ENCODE measurements at regions not wholly inside any gene's neighbourhood (a gene's known extent, or its start where the extent isn't known, plus 50 kb on each side); places are given as distances from the start of the nearest gene placed in this dataset.

GRCh38 chr2:12596771-12597170, 120.0 kb upstream of the TRIB2 start:
- Mint-ChIP-seq H3K27me3 (ENCODE audit: unreplicated experiment) (no peaks in the 10 kb centered on the region), H3K27ac (ENCODE audit: unreplicated experiment) (no peak overlapping the region), H3K4me1 (ENCODE audit: low read depth, unreplicated experiment) (no peaks in the 10 kb centered on the region), H3K36me3 (ENCODE audit: unreplicated experiment) (no peaks in the 10 kb centered on the region), H3K9me3 (ENCODE audit: unreplicated experiment) (peaks cover 2% of the 10 kb centered on the region), H3K4me3 (ENCODE audit: unreplicated experiment) (no peak overlapping the region)
- no peak for DNase-seq
- TF ChIP-seq CTCF (IDR thresholded peaks at IDR 0.05; ENCODE audit: partially characterized antibody, unreplicated experiment), result no peak

- Mint-ChIP-seq H3K4me3 (ENCODE audit: unreplicated experiment) (no peak overlapping the region), H3K9me3 (ENCODE audit: unreplicated experiment) (peaks cover 2% of the 10 kb centered on the region), H3K27me3 (ENCODE audit: unreplicated experiment) (no peaks in the 10 kb centered on the region), H3K27ac (ENCODE audit: unreplicated experiment) (no peak overlapping the region), H3K4me1 (ENCODE audit: low read depth, unreplicated experiment) (no peaks in the 10 kb centered on the region), H3K36me3 (ENCODE audit: unreplicated experiment) (no peaks in the 10 kb centered on the region)
- no peak for TF ChIP-seq CTCF (IDR thresholded peaks at IDR 0.05; ENCODE audit: partially characterized antibody, unreplicated experiment)
- DNase-seq, result no peak
Observed at GRCh38 chr2:12597610-12598009, 119.1 kb upstream of the TRIB2 start.

- Mint-ChIP-seq H3K4me1 (ENCODE audit: low read depth, unreplicated experiment) (no peaks in the 10 kb centered on the region), H3K27ac (ENCODE audit: unreplicated experiment) (no peak overlapping the region), H3K27me3 (ENCODE audit: unreplicated experiment) (no peaks in the 10 kb centered on the region), H3K4me3 (ENCODE audit: unreplicated experiment) (no peak overlapping the region), H3K9me3 (ENCODE audit: unreplicated experiment) (peaks cover 2% of the 10 kb centered on the region), H3K36me3 (ENCODE audit: unreplicated experiment) (no peaks in the 10 kb centered on the region)
- no peak for TF ChIP-seq CTCF (IDR thresholded peaks at IDR 0.05; ENCODE audit: partially characterized antibody, unreplicated experiment)
- no peak for DNase-seq
Observed at GRCh38 chr2:12602661-12603060, 114.1 kb upstream of the TRIB2 start.

DNA sequence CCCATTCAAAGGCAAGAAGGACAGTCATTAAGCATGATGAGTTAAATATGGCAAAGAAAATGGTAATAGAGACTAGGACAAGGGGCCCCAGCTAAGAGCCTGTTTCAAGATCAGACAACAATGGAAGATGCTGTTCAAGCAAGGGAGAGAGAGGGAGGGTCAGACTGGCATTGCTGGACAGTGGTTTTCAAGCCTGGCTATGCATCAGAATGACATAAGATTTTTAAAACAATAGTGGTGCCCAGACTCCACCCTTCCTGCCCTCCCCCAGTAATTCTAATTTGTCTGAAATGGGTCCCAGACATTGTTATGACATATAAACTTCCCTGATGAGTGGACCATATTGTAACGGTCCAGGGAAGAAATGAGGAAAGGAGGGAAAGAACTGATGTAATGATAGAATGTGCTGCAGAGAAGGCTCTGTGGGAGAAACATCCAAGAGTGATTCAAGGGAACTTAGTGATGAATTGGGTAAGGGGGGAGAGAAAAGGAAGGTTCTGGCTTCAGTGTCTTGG, 112.9 kb upstream of the TRIB2 start:
- H3K9me3 Mint-ChIP-seq (ENCODE audit: unreplicated experiment), result peaks cover 2% of the 10 kb centered on the region
- H3K27ac Mint-ChIP-seq (ENCODE audit: unreplicated experiment), result no peak overlapping the region
- no peak for TF ChIP-seq CTCF (IDR thresholded peaks at IDR 0.05; ENCODE audit: partially characterized antibody, unreplicated experiment)
- no peak for DNase-seq
- H3K27me3 Mint-ChIP-seq (ENCODE audit: unreplicated experiment), result no peaks in the 10 kb centered on the region
- H3K4me1 Mint-ChIP-seq (ENCODE audit: low read depth, unreplicated experiment), result no peaks in the 10 kb centered on the region
- H3K36me3 Mint-ChIP-seq (ENCODE audit: unreplicated experiment), result no peaks in the 10 kb centered on the region
- H3K4me3 Mint-ChIP-seq (ENCODE audit: unreplicated experiment), result no peak overlapping the region

DNA sequence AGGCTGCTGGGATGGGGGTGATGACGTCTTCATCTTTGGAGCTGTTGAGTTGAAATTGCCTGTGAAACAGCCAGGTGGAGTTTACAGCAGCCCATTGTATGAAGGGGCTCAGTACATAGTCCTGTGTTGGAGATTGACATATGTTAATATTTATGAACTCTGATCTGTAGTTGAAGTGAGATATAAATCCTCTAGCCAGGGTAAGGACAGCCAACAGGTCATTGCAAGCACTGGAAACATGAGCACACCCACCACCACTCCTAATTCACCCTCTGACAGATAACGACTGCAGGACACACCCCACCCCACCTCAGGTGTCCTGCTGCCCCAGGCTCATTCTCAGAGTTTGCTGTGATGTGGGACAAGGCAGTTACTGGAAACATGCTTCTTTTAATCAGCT, 112.4 kb upstream of the TRIB2 start:
- no peak for DNase-seq
- TF ChIP-seq CTCF (IDR thresholded peaks at IDR 0.05; ENCODE audit: partially characterized antibody, unreplicated experiment), result no peak
- Mint-ChIP-seq H3K27me3 (ENCODE audit: unreplicated experiment) (no peaks in the 10 kb centered on the region), H3K36me3 (ENCODE audit: unreplicated experiment) (no peaks in the 10 kb centered on the region), H3K4me3 (ENCODE audit: unreplicated experiment) (no peak overlapping the region), H3K4me1 (ENCODE audit: low read depth, unreplicated experiment) (no peaks in the 10 kb centered on the region), H3K27ac (ENCODE audit: unreplicated experiment) (no peak overlapping the region), H3K9me3 (ENCODE audit: unreplicated experiment) (peaks cover 2% of the 10 kb centered on the region)
